ENCODE measurements at regions not wholly inside any gene's neighbourhood (a gene's known extent, or its start where the extent isn't known, plus 50 kb on each side); places are given as distances from the start of the nearest gene placed in this dataset.

GRCh38 chr20:7087803-7088202 lies 320.3 kb downstream of the BMP2 start:
- DNase-seq = no peak

- DNase-seq = no peak
These were observed 322.5 kb downstream of the BMP2 start for GRCh38 chr20:7090001-7090400.

- no peak for DNase-seq
These were observed 323.3 kb downstream of the BMP2 start for GRCh38 chr20:7090811-7091210.

GRCh38 chr20:7091655-7092054 lies 324.2 kb downstream of the BMP2 start:
- no peak for DNase-seq

- DNase-seq = no peak
These were observed 327.0 kb downstream of the BMP2 start for GRCh38 chr20:7094438-7094997.

GRCh38 chr20:7106910-7107309 lies 339.4 kb downstream of the BMP2 start:
- no peak for DNase-seq

GRCh38 chr20:7108929-7109328 lies 341.4 kb downstream of the BMP2 start:
- no peak for DNase-seq

GRCh38 chr20:7113577-7114466 lies 346.3 kb downstream of the BMP2 start:
- no peak for DNase-seq

GRCh38 chr20:7123457-7123856 lies 356.0 kb downstream of the BMP2 start:
- DNase-seq = no peak

- DNase-seq = no peak
These were observed 356.6 kb downstream of the BMP2 start for GRCh38 chr20:7124120-7124519.

GRCh38 chr20:7136886-7137285 lies 369.4 kb downstream of the BMP2 start:
- no peak for DNase-seq

- no peak for DNase-seq
These were observed 370.1 kb downstream of the BMP2 start for GRCh38 chr20:7137395-7138151.

GRCh38 chr20:7144464-7144863 lies 377.0 kb downstream of the BMP2 start:
- no peak for DNase-seq

GRCh38 chr20:7146552-7147219 lies 379.2 kb downstream of the BMP2 start:
- no peak for DNase-seq

GRCh38 chr20:7147220-7147601 lies 379.7 kb downstream of the BMP2 start:
- no peak for DNase-seq

- no peak for DNase-seq
These were observed 384.4 kb downstream of the BMP2 start for GRCh38 chr20:7151676-7152470.

GRCh38 chr20:7155282-7155681 lies 387.8 kb downstream of the BMP2 start:
- DNase-seq = no peak

- no peak for DNase-seq
These were observed 388.3 kb downstream of the BMP2 start for GRCh38 chr20:7155794-7156193.

- no peak for DNase-seq
These were observed 392.4 kb downstream of the BMP2 start for GRCh38 chr20:7159903-7160302.

- DNase-seq = no peak
These were observed 394.2 kb downstream of the BMP2 start for GRCh38 chr20:7161690-7162089.

GRCh38 chr20:7171911-7172310 lies 404.4 kb downstream of the BMP2 start:
- no peak for DNase-seq

- no peak for DNase-seq
These were observed 407.1 kb downstream of the BMP2 start for GRCh38 chr20:7174554-7174953.

All from right forelimb (tissue), 1 donor.